Cardiac fibroblast (primary cell): ENCODE measurements at regions not wholly inside any gene's neighbourhood (a gene's known extent, or its start where the extent isn't known, plus 50 kb on each side); places are given as distances from the start of the nearest gene placed in this dataset.

ENCODE experiments used
- DNase-seq, 2 donors: peaks; one replicate each; pipeline versions ENCODE4 v3.0.0 to v3.0.0-alpha.2; 2010; ENCODE audit warnings: low read depth in 2 of 2
- H3K4me3 ChIP-seq, 2 donors: replicated peaks in 1 of 2; 1 replicate in 1 of 2; 2 replicates in 1 of 2; pipeline ENCODE4 v1.5.1; 2011; ENCODE audit warnings: low read depth in 2 of 2, low read length in 2 of 2, mild to moderate bottlenecking in 2 of 2, moderate library complexity in 1 of 2
- CTCF ChIP-seq: IDR thresholded peaks from one replicate; pipeline ENCODE4 v1.5.1; 2011; ENCODE audit warnings: low read depth, mild to moderate bottlenecking, low read length, inconsistent platforms

GRCh38 chr6:65760285-65760684, 53.3 kb upstream of the EYS start:
- no peak for DNase-seq
- no peak overlapping the region for H3K4me3 ChIP-seq
- no peak for TF ChIP-seq CTCF
